ENCODE measurements at regions not wholly inside any gene's neighbourhood (a gene's known extent, or its start where the extent isn't known, plus 50 kb on each side); places are given as distances from the start of the nearest gene placed in this dataset.
"Not testable (repeated sequence)": the region's sequence is repeated elsewhere in the genome, so short reads cannot be mapped to it uniquely, and the experiment has no call there.

DNA sequence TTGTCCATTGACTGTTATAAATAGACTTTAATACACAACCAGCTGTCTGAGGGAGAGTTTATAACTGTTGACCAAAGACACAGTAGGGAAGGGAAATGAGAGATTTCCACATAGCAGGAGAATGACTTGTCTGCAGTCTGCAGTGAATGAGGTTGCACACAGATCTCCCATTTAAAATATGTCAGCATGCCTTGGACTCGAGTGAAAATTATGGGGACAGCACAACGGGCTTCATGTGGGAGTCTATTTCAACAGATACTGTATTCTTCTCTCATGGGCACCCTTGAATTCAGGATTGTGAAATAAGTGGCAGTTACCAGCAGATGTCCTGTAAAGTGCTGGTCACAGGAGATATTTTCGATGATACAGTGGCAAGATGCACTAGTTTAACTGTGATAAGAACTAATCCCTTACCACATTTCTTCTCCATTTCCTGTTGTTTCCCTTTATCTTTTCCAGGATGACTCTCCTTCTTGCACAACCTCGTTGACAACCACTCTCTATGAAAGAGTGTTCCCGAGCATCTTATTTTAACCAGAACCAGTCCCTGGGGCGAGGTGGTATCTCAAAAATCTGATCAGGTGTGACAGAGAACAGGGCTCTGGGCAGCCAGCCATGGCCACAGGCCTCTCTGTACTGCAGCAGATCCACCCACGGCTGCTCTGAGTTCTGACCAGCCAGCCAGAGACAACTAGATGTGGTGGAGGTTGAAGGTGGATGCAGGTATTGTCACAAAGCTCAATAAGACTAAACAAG is 51.5 kb upstream of the MAP3K1 start:
- no peak for DNase-seq

DNA sequence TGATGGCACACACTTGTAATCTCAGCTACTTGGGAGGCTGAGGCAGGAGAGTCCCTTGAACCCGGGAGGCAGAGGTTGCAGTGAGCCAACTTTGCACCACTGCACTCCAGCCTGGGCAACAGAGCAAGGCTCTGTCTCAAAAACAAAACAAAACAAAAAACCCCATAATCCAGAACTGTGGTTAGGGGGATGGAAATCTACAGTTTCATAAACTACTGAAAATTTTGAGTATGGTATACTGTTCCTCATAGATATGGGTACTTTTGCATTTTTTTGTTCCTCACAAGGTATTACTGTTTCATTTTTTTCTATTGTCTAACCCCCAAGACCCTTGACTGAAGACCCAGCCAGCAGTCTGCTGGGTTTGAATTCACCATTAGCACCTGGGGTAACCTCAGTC is 52.2 kb upstream of the MAP3K1 start:
- DNase-seq: no peak

- DNase-seq: no peak
Measured at GRCh38 chr5:56761151-56761885, 54.0 kb upstream of the MAP3K1 start.

- no peak for DNase-seq
Measured at GRCh38 chr5:56760723-56761122, 54.6 kb upstream of the MAP3K1 start.

DNA sequence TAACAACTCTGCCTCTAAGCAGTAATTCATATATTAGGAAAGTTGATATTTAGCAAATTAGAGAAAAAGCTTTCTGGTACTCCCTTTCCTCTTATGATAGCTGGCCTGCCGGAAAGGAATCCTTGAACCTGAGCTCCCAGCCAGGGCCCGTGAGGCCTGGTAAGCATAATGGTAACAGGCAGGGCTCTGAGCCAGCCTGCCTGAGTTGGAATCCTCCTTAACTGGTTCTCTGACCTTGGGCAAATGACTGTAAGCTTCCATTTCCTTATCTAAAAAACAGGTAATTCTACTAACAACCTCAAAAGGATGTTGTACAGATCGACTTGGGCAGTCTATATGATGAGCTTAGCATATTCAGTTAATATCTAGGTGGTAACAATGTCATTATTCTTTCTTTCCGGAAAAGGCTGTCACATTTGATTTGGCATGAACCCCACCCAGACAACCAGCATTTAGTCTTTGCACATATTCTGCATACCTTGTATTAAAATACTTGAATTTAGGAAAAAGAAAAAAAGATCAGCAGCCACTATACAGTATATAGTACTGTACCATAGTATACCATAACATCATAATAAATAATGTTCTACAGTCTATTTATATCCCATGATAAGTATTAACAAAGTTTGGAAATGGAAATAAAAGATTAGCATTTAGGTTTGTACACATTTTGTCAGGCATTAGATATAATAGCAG is 55.7 kb upstream of the MAP3K1 start:
- no peak for DNase-seq

- no peak for DNase-seq
Measured at GRCh38 chr5:56757077-56757476, 58.3 kb upstream of the MAP3K1 start.

- no peak for DNase-seq
Measured at GRCh38 chr5:56755036-56755555, 60.3 kb upstream of the MAP3K1 start.

DNA sequence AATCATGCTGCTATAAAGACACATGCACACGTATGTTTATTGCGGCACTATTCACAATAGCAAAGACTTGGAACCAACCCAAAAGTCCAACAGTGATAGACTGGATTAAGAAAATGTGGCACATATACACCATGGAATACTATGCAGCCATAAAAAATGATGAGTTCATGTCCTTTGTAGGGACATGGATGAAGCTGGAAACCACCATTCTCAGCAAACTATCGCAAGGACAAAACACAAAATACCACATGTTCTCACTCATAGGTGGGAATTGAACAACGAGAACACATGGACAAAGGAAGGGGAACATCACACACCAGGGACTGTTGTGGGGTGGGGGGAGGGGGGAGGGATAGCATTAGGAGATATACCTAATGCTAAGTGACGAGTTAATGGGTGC is 61.8 kb upstream of the MAP3K1 start:
- DNase-seq: not testable (repeated sequence)

DNA sequence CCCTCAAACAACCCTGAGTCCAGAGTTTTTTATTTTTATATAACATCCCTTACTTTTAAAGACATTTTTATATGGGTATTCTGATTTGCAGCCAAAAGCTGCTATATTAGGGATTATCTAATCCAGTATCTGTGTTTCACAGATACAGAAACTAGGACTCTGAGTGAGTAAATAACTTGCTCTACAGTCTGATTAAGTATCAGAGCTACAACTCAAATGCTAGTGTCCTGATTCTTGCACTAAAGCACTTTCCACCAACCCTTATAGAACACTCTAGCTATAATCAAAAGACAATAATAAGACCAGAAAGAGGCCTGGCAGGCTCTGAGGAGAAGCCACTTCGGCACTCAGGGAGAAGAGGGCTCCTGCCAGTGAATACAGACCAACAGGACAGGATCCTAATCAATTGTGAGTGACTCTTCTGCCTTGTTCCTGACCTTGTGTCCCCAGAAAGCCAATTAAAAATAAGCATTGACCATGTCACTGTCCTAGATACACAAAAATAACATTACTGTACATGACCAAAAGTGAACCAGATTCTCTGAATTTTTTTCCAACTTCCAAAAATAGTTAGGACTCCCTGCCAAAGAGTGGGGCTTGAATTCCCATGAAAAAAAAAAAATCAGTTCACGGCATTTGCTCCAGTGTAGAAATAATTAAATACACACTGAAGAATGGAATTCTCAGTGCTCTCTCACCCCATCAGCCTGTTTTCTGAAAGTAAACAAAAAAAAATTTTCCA is 63.6 kb upstream of the MAP3K1 start:
- DNase-seq: no peak

GRCh38 chr5:56749842-56750241 is 65.5 kb upstream of the MAP3K1 start:
- no peak for DNase-seq

GRCh38 chr5:56746553-56747339 is 68.6 kb upstream of the MAP3K1 start:
- no peak for DNase-seq

- DNase-seq: no peak
Measured at GRCh38 chr5:56745864-56746263, 69.5 kb upstream of the MAP3K1 start.

- no peak for DNase-seq
Measured at GRCh38 chr5:56740868-56741267, 74.5 kb upstream of the MAP3K1 start.

GRCh38 chr5:56739990-56740389 is 75.4 kb upstream of the MAP3K1 start:
- no peak for DNase-seq

DNA sequence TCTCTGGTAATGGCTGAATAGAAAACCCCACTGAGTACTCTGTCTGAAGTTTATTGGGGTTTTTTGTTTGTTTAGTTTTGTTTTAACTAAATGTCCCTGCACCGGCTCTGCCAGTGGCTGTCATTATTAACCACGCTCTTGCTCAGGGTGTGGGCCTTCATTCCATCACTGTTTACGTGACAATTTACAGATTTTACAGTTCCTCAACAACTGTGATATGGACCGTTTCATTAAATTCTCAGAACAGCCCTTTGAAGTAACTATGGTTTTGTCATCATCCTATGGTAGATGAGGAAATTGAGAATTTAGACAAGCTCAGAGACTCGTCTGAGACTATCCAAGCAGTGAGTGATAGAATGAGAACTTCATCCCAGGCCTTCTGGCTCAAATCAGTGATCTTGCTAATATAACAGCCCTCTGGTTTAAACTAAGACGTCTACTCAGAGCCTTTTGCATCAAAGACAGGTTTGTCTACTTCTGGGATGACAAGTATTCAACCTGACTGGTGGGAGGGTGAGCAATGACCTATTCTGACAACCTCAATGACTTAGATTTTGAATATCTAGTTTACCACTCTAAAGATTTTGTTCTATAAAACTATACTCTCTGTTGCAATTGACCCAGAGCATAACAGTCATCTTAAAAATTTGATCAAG is 77.3 kb upstream of the MAP3K1 start:
- no peak for DNase-seq

DNA sequence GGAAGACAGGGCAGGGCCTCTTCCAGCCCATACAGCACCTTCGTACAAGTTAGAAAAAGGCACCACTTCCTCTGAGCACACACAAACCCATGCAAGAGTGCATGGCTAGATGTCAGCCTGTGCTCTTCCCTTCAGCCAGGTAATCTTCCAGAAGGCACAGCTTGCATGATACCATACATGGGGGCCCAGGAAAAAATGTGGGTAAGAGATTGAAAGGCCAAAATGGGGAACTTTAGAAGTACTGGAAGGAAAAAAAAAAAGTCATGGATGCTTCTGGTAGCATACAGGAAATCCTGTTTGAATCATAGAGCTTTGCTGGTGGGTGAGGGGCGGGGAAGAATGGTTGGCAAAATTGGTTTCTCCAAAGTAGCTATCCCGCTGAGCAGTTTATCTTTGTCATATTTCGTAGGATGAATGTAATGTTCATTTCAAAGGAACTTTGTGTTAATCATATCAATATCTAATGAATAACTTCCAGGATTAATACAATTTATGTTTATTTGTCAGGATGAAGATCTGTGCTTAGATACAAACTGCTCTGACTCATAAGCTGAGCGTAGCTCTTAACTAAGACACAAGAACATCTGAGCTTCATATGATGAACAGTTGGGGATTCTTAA is 78.2 kb upstream of the MAP3K1 start:
- DNase-seq: no peak

GRCh38 chr5:56735849-56736641 is 79.3 kb upstream of the MAP3K1 start:
- peak; percentile 15 for DNase-seq

DNA sequence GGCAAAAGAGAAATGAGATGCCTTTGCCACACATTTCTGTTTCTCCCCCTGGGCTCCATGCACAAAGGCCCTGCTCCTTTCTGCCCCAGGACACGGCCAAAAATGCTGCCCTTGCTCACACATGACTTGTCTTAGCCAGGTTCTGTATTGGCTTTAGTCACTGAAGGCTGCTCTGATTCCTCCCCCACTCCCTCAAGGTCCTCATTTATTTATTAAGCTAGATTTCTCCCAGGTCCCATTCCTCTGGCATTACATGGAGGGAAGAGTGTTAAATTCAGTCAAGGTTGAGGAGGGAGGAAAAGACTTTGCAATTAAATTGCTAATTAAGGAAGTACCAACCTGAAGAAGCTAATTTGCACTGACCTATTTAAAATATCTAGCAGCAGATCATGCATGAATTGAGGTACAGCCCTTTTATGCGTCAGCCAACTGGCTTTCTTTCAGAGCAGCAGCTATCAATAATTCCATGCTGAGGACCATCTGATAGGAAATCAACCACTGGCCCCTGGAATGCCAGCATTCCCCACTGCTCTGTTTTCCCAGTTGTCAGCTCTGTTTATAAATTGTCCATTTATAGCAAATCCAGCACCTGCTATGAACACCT is 81.2 kb upstream of the MAP3K1 start:
- DNase-seq: no peak

DNA sequence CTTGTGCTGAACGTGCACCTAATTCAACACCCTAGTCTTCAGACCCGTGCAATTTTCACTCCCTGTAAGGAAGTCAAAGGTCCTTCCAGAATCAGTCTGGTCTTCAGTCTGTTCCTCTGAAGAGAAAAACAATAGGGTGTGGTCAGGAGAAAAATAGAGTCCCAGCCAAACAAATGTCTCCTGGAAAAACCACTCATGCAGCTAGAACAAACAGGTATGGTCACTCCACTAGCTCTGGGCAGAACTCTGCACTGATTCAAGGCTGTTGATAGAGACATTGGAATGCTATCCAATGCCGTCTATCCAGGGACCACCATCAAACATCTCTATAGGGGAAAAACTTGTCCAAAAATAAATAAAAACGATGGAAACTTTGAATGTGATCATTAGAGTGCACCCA is 81.8 kb upstream of the MAP3K1 start:
- DNase-seq: no peak

GRCh38 chr5:56732121-56732520 is 83.2 kb upstream of the MAP3K1 start:
- no peak for DNase-seq

All from central memory CD4-positive, alpha-beta T cell (primary cell).